Brain microvascular endothelial cell (primary cell): ENCODE measurements at regions not wholly inside any gene's neighbourhood (a gene's known extent, or its start where the extent isn't known, plus 50 kb on each side); places are given as distances from the start of the nearest gene placed in this dataset.

Experiments
- DNase-seq: peaks from one replicate; pipeline ENCODE4 v3.0.0-alpha.2; 2020
- H3K27ac ChIP-seq: fragments of 250-450 bp; sonication (Bioruptor Pico); 2 replicates; pipeline ENCODE4 v1.5.1; 2020; ENCODE audit warnings: mild to moderate bottlenecking, moderate library complexity
- H3K27me3 ChIP-seq: fragments of 250-450 bp; sonication (Bioruptor Pico); replicated peaks from 2 replicates; pipeline ENCODE4 v1.5.1; 2020; ENCODE audit warnings: mild to moderate bottlenecking
- H3K36me3 ChIP-seq: fragments of 250-450 bp; sonication (Bioruptor Pico); replicated peaks from 2 replicates; pipeline ENCODE4 v1.5.1; 2020; ENCODE audit warnings: mild to moderate bottlenecking
- H3K4me3 ChIP-seq: 2 replicates; pipeline ENCODE4 v1.5.1; 2011; ENCODE audit warnings: low read depth, mild to moderate bottlenecking, control low read depth, low read length, moderate library complexity
- CTCF ChIP-seq: IDR thresholded peaks from 2 replicates; pipeline ENCODE4 v1.5.1; 2011; ENCODE audit warnings: low read depth, mild to moderate bottlenecking, moderate library complexity, low read length, control low read depth, inconsistent platforms; ENCODE audit errors: missing control alignments
- in situ Hi-C: cut with HindIII; loops from 2 replicates; pipeline ENCODE4 v1.10.0; 2017; ENCODE audit warnings: low sequenced_read_pairs, low pct_ligation_motif_present

DNA sequence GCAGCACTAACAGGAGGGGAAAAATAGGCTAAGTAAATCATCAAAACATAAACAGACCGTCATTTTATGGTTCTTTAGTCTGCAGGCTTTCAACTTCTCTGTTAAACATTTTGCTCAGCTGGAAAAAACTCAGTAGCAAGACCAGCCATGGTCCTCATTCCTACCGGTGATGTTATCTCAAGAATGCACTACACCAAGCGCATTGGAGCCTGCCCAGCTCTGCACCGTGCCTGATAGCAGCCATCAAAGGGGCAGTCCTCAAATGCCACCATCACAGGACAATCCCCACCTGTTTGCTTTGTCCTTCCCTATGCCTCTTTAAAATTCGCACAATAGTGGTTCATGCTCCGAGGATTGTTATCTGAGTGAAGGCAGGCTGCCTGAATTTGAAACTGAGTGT lies 181.5 kb upstream of the MON1B start:
- H3K4me3 ChIP-seq: no peak overlapping the region
- no peak for DNase-seq
- in situ Hi-C loops: no loop called here
- no peak for TF ChIP-seq CTCF
- no peaks in the 10 kb centered on the region for H3K36me3 ChIP-seq
- no peak overlapping the region for H3K27ac ChIP-seq
- no peaks in the 10 kb centered on the region for H3K27me3 ChIP-seq

GRCh38 chr16:77014441-77014840 lies 176.5 kb upstream of the MON1B start:
- no peaks in the 10 kb centered on the region for H3K36me3 ChIP-seq
- in situ Hi-C loops: no loop called here
- no peak overlapping the region for H3K4me3 ChIP-seq
- no peak overlapping the region for H3K27ac ChIP-seq
- TF ChIP-seq CTCF: no peak
- H3K27me3 ChIP-seq: no peaks in the 10 kb centered on the region
- DNase-seq: no peak

GRCh38 chr16:77030600-77030999 lies 160.4 kb upstream of the MON1B start:
- Histone ChIP-seq H3K4me3 (no peak overlapping the region), H3K36me3 (no peaks in the 10 kb centered on the region), H3K27me3 (no peaks in the 10 kb centered on the region), H3K27ac (no peak overlapping the region)
- no peak for DNase-seq
- no peak for TF ChIP-seq CTCF
- in situ Hi-C loops: no loop called here

GRCh38 chr16:77033516-77033915 lies 157.5 kb upstream of the MON1B start:
- Histone ChIP-seq H3K4me3 (no peak overlapping the region), H3K27me3 (no peaks in the 10 kb centered on the region), H3K27ac (no peak overlapping the region), H3K36me3 (no peaks in the 10 kb centered on the region)
- no peak for DNase-seq
- in situ Hi-C loops: no loop called here
- TF ChIP-seq CTCF: no peak

DNA sequence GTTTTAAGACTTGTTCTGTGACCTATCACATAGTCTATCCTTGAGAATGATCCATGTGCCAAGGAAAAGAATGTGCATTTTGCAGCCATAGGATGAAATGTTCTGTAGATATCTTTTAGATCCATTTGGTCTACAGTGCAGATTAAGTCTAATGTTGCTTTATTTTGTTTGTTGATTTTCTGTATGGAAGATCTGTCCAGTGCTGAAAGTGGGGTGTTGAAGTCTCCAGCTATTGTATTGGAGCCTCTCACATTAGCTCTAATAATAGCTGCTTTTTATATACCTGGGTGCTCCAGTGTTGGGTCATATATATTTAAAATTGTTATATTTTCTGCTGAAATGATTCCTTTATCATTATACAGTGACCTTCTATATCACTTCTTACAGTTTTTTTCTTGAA lies 155.6 kb upstream of the MON1B start:
- no peak for DNase-seq
- TF ChIP-seq CTCF: no peak
- no peak overlapping the region for H3K4me3 ChIP-seq
- H3K27me3 ChIP-seq: no peaks in the 10 kb centered on the region
- in situ Hi-C loops: no loop called here
- no peak overlapping the region for H3K27ac ChIP-seq
- H3K36me3 ChIP-seq: no peaks in the 10 kb centered on the region

DNA sequence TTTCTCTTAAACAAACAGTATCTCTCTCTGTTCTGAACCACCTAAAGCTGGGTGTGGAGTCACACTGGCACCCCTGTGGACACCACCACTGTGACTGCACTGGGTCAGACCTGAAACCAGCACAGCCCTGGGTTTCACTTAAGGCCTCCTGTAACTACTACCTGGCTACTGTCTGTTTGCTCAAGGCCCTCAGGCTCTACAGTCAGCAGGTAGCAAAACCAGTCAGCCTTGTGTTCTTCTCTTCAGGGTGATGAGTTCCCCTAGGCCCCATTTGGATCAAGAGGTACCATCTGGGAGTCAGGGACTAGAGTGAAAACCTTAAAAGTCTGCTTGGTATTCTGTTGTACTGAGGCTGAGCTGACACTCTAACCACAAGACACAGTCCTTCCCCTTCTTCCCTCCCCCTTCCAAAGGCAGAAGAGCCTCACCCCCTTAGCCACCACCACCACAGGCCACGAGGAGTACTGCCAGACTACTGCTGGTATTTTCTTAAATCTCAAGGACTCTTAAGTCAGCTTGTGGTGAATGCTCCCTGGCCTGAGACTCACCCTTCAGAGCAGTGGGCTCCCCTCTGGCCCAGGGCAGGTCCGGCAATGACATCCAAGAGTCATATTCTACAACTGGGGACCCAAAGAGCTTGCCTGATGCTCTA lies 153.2 kb upstream of the MON1B start:
- no peak for TF ChIP-seq CTCF
- Histone ChIP-seq H3K36me3 (no peaks in the 10 kb centered on the region), H3K27ac (no peak overlapping the region), H3K27me3 (no peaks in the 10 kb centered on the region), H3K4me3 (no peak overlapping the region)
- no peak for DNase-seq
- in situ Hi-C loops: no loop called here
